ENCODE measurements at regions not wholly inside any gene's neighbourhood (a gene's known extent, or its start where the extent isn't known, plus 50 kb on each side); places are given as distances from the start of the nearest gene placed in this dataset.

GRCh38 chr10:3333426-3333825, 160.8 kb upstream of the PITRM1 start:
- Histone ChIP-seq H3K4me2 (ENCODE audit: low read depth, low read length) (no peak overlapping the region), H2BK5ac (ENCODE audit: low read depth, low read length, poor library complexity, severe bottlenecking) (no peak overlapping the region), H3K27me3 (ENCODE audit: control insufficient read depth, insufficient read depth, low read length) (no peaks in the 10 kb centered on the region), H3K14ac (replicated peaks; ENCODE audit: low read depth, low read length) (no peak overlapping the region), H2AK9ac (replicated peaks; ENCODE audit: low read depth, low read length, poor library complexity) (no peak overlapping the region), H3K9ac (ENCODE audit: low read depth, low read length) (no peak overlapping the region), H3K56ac (ENCODE audit: extremely low read depth, insufficient read depth, low read length) (no peak overlapping the region), H2BK15ac (ENCODE audit: low read depth, low read length) (no peak overlapping the region), H4K91ac (ENCODE audit: insufficient read depth, low read depth, low read length) (no peak overlapping the region), H2BK20ac (ENCODE audit: low read depth, low read length) (no peak overlapping the region), H3K4ac (ENCODE audit: low read depth, low read length) (no peak overlapping the region), H3K79me1 (ENCODE audit: low read depth in 1 of 2, low read length in 2 of 2) (no peaks in the 10 kb centered on the region), H3K36me3 (ENCODE audit: control insufficient read depth, insufficient read depth, low read length) (no peaks in the 10 kb centered on the region), H2AFZ (replicated peaks; ENCODE audit: low read length, poor library complexity) (no peak overlapping the region), H2AK5ac (ENCODE audit: low read depth, low read length) (no peak overlapping the region), H2BK120ac (ENCODE audit: low read depth, low read length) (no peak overlapping the region), H4K20me1 (ENCODE audit: insufficient read depth, low read length) (no peaks in the 10 kb centered on the region), H4K5ac (ENCODE audit: low read depth, low read length) (no peak overlapping the region), H3K9me3 (ENCODE audit: control insufficient read depth, insufficient read depth, low read length) (no peaks in the 10 kb centered on the region), H3K4me1 (ENCODE audit: control insufficient read depth, insufficient read depth, low read length) (peaks cover 6% of the 10 kb centered on the region; the same call in 1 of the 2 replicates), H3K18ac (ENCODE audit: low read depth, low read length) (no peak overlapping the region), H3K9me1 (ENCODE audit: insufficient read depth, low read length) (peaks cover 3% of the 10 kb centered on the region; the same call in 1 of the 2 replicates), H3K23ac (ENCODE audit: low read depth, low read length) (no peak overlapping the region), H4K8ac (ENCODE audit: low read depth in 2 of 2, low read length in 2 of 2) (no peak overlapping the region), H3K4me3 (ENCODE audit: insufficient read depth, low read depth, low read length) (no peak overlapping the region), H3K27ac (ENCODE audit: insufficient read depth, low read length) (no peak overlapping the region)
- POLR2A ChIA-PET (ENCODE audit: unreplicated experiment): no interaction called here
- 85% methylated on average over 5 of the region's 10 CpGs; no CpG with 5 or more reads in 1 of the 2 experiments for WGBS, 2 experiments (ENCODE audit: extremely low coverage in 2 of 2, insufficient read length in 1 of 2)
- dilution Hi-C loops (cut with HindIII; ENCODE audit: low sequenced_read_pairs, unreplicated experiment): no loop called here
- intact Hi-C loops (cut with micrococcal nuclease): no loop called here
- no peak for TF ChIP-seq CTCF (conservative IDR thresholded peaks at IDR 0.05; ENCODE audit: low read depth, low read length)
- TF ChIP-seq RAD21 (IDR thresholded peaks at IDR 0.05; ENCODE audit: low read length): no peak
- in situ Hi-C loops (cut with MboI; ENCODE audit: low sequenced_read_pairs): no loop called here
- DNase-seq (no peak), ATAC-seq (ENCODE audit: low read depth) (no peak)
- CTCF ChIA-PET: no interaction called here
- BruUV-seq (replicated peaks): no TSS peak
